ENCODE measurements at regions not wholly inside any gene's neighbourhood (a gene's known extent, or its start where the extent isn't known, plus 50 kb on each side); places are given as distances from the start of the nearest gene placed in this dataset.
A peak's percentile ranks its signal among the peaks of the same experiment; 100 is the strongest.
"Not testable (repeated sequence)": the region's sequence is repeated elsewhere in the genome, so short reads cannot be mapped to it uniquely, and the experiment has no call there.

GRCh38 chr5:4019009-4019769, 423.6 kb downstream of the IRX1 start:
- no peak for DNase-seq (ENCODE audit: low read depth)
- in situ Hi-C loops (cut with HindIII; ENCODE audit: low pct_unique_long_range_greater_than_20kb, low sequenced_read_pairs) = no loop called here

- DNase-seq (ENCODE audit: low read depth) = no peak
These were observed 424.2 kb downstream of the IRX1 start for GRCh38 chr5:4019841-4020240.

GRCh38 chr5:4020400-4020799, 424.8 kb downstream of the IRX1 start:
- in situ Hi-C loops (cut with HindIII; ENCODE audit: low pct_unique_long_range_greater_than_20kb, low sequenced_read_pairs) = no loop called here
- DNase-seq (ENCODE audit: low read depth) = no peak

More at GRCh38 chr5:4019841-4020240, 424.2 kb downstream of the IRX1 start:
- in situ Hi-C loops (cut with HindIII; ENCODE audit: low pct_unique_long_range_greater_than_20kb, low sequenced_read_pairs) = no loop called here

- no peak for DNase-seq (ENCODE audit: low read depth)
- in situ Hi-C loops (cut with HindIII; ENCODE audit: low pct_unique_long_range_greater_than_20kb, low sequenced_read_pairs) = no loop called here
These were observed 426.5 kb downstream of the IRX1 start for GRCh38 chr5:4022056-4022670.

DNA sequence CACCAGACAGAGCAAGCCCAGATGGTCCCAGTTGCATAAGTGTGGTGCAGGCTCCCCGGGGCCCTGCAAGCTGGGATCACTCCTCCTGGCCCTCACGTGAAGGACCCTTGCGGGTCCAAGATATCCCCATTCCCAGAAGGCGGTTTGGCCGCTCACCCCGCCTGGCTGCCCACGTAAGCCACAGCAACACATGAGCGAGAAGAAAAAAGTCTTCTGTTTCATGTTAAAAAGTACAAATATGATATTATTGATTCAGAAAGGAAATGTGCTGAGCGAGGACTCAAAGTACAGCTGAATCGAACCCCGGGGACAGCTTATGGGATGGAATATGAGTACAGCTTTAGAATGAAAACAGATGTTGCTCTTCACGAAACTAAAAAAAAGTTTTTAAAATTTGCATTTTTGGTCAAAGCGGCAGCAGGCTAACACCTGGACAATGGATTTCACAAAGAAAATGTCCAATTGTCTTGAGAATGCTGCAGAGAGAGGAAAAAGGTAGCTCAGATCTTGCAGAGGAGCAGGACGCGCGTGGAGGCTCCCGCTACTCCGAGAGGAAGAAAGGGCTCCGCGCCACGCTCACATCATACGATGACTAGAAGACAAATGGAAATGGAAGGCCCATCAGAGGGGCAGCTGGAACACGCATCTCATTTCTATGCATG, 427.6 kb downstream of the IRX1 start:
- DNase-seq (ENCODE audit: low read depth) = no peak
- in situ Hi-C loops (cut with HindIII; ENCODE audit: low pct_unique_long_range_greater_than_20kb, low sequenced_read_pairs) = no loop called here

DNA sequence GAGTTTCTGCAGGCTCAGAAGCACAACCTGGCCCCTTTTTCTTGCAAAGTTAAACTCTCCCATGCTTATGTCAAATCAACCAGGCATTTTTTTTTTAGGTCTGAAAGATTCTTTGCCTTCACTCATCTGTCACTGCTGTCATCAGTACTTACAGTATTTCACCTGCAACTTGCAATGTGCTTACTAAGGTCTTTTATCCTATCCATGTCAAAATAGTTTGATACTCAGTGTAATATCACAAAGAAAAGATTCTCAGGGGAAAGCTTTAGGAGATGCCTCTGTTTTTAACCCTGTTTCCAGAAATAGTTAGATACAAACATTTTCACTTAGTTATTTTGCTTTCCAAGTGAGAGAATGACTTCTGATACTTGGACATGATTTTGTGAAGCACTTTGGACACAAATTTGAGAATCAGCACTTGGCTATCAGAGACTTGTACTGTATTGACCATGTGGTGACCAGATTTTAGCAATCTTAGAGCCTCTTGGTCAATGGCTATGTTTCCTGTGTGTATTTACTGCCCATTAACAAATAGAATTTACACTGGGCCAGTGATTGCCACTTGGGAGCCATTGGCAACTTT, 428.2 kb downstream of the IRX1 start:
- DNase-seq (ENCODE audit: low read depth) = no peak
- in situ Hi-C loops (cut with HindIII; ENCODE audit: low pct_unique_long_range_greater_than_20kb, low sequenced_read_pairs) = no loop called here

DNA sequence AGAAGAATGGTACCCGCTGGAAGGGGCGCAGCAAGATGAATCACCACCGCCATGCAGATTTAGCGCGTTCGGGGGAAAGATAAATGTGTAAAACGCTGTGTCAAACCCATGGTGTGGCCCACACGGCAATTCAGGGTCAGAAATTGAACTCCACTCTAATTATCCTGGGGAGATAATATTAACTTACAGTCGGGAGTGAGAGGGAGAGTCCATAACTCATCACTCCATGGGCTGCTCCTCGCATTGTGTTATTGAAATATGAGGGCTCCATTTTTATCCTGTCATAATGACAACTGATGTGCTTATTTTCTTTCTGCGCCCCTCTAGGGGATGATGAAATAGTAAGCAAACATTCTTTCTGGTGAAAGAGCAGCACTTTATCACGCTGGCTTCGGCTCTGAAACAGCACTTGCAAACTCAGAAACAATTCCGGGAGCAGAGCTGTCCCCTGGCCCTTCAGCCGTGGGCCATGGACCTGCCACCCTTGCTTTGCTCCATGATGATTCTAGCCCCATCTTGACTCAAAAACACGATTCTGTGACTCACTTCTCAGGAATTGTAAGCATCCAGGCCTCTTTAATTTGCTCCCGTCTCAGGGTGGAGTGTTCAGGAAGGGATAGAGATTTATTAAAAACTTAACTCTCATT, 431.6 kb downstream of the IRX1 start:
- peak; percentile 14 for DNase-seq (ENCODE audit: low read depth)
- in situ Hi-C loops (cut with HindIII; ENCODE audit: low pct_unique_long_range_greater_than_20kb, low sequenced_read_pairs) = no loop called here

- in situ Hi-C loops (cut with HindIII; ENCODE audit: low pct_unique_long_range_greater_than_20kb, low sequenced_read_pairs) = no loop called here
- DNase-seq (ENCODE audit: low read depth) = peak; percentile 22
These were observed 432.8 kb downstream of the IRX1 start for GRCh38 chr5:4028384-4028783.

DNA sequence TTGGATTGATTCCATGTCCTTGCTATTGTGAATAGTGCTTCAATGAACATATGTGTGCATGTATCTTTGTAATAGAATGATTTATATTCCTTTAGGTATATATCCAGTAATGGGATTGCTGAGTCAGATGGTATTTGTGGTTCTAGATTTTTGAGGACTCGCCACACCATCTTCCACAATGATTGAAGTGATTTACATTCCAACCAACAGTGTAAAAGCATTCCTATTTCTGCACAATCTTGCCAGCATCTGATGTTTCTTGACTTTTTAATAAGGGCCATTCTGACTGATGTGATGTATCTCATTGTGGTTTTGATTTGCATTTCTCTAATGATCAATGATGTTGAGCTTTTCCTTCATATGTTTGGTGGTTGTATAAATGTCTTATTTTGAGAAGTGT, 437.9 kb downstream of the IRX1 start:
- in situ Hi-C loops (cut with HindIII; ENCODE audit: low pct_unique_long_range_greater_than_20kb, low sequenced_read_pairs) = not testable (repeated sequence)

DNA sequence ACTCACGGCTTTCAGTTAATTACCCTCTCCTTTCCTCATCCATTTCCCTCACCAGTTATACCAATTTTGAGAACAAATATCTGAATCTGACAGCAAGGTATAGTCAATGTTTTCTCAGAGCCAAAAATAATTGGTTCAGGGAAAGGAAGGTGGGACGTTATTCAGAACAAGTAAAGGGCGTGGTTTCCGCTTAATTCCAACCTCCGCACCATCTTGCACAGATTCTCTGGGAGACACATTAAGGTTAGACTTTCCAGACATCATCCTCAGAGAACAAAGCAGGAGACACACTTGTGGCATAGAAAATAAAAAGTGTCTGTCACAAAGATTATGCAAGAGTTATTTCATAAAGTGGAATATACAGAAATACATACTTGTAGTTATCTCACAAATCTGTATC, 441.2 kb downstream of the IRX1 start:
- no peak for DNase-seq (ENCODE audit: low read depth)
- in situ Hi-C loops (cut with HindIII; ENCODE audit: low pct_unique_long_range_greater_than_20kb, low sequenced_read_pairs) = no loop called here

More for the DNA sequence above, 437.9 kb downstream of the IRX1 start:
- not testable (repeated sequence) for DNase-seq (ENCODE audit: low read depth)

DNA sequence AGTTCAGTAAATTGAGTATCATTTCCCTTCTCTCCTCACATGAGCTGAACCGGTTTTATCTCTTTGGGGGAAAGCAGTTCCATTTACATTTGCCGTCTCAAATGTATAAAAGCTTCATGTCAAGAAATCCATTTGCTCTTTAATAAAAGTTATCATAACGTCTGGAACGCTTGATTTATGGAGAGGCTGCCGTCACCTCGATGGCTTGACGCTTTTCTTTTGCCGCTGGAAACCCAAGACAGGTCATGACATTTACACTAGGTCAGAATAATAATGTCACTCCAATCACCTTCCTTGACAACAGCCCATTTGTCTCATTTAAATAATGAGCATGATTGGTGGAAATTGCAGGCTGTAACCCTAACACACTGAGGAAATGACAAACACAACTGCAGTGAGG, 443.4 kb downstream of the IRX1 start:
- in situ Hi-C loops (cut with HindIII; ENCODE audit: low pct_unique_long_range_greater_than_20kb, low sequenced_read_pairs) = no loop called here
- no peak for DNase-seq (ENCODE audit: low read depth)

GRCh38 chr5:4042311-4042710, 446.7 kb downstream of the IRX1 start:
- in situ Hi-C loops (cut with HindIII; ENCODE audit: low pct_unique_long_range_greater_than_20kb, low sequenced_read_pairs) = no loop called here

DNA sequence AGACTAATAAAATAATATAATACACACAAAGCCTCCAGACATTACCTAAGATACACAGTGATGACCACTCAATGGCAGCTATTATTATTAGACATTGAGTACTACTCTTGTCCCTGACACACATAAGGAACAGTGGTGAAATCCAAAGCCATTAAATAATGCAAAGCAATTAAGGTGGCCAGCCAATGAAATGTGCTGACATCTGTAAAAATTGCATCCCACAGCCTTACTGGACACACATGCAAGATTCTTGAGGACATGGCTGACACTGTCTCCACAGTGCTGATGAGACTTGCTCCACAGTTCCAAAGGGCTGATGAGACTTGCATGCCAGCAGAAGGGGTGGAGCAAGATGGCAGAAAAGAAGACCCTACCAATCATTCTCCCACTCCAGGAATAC, 447.5 kb downstream of the IRX1 start:
- DNase-seq (ENCODE audit: low read depth) = no peak
- in situ Hi-C loops (cut with HindIII; ENCODE audit: low pct_unique_long_range_greater_than_20kb, low sequenced_read_pairs) = no loop called here

More at GRCh38 chr5:4042311-4042710, 446.7 kb downstream of the IRX1 start:
- no peak for DNase-seq (ENCODE audit: low read depth)

GRCh38 chr5:4044881-4045280, 449.2 kb downstream of the IRX1 start:
- in situ Hi-C loops (cut with HindIII; ENCODE audit: low pct_unique_long_range_greater_than_20kb, low sequenced_read_pairs) = no loop called here
- no peak for DNase-seq (ENCODE audit: low read depth)

GRCh38 chr5:4048398-4048797, 452.8 kb downstream of the IRX1 start:
- in situ Hi-C loops (cut with HindIII; ENCODE audit: low pct_unique_long_range_greater_than_20kb, low sequenced_read_pairs) = no loop called here
- DNase-seq (ENCODE audit: low read depth) = no peak

DNA sequence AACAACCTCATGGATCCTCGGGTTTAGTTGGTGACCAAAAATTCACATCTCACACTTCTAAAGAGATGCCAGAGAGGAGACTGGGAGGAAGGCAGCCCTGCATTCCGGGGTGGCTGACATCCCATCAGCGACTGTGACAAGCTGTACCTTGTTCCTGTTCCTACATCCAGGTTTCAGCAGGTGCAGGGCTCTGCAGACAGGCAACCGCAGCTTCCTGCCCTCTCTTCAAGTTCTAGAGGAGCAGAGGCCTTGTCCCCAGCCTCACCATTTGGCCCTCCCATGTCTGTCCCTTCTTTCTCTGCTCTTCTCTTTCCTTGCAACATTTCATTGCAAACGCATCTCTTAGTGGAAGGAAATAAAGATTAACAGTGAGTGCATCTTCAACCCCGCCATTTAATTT, 454.6 kb downstream of the IRX1 start:
- in situ Hi-C loops (cut with HindIII; ENCODE audit: low pct_unique_long_range_greater_than_20kb, low sequenced_read_pairs) = no loop called here
- DNase-seq (ENCODE audit: low read depth) = no peak

- in situ Hi-C loops (cut with HindIII; ENCODE audit: low pct_unique_long_range_greater_than_20kb, low sequenced_read_pairs) = no loop called here
These were observed 457.5 kb downstream of the IRX1 start for GRCh38 chr5:4053136-4053535.

DNA sequence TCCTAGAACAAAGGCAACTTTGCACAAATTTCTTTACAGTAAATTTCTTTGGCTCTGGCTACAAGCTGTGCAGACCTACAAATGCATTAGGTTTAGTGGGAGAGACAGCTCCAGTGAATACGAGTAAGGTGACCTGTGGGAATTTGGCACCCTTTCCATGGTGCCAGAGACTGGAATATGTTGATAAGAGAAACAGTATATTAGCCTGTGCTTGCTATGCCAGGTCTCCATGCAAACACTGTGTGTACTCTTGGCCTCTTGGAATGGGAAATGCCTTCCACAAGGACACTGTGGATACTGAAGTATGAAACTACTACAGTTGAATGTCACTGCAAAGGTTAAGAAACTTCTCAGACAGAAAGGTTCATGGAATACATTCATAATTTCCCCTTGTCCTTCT, 458.5 kb downstream of the IRX1 start:
- in situ Hi-C loops (cut with HindIII; ENCODE audit: low pct_unique_long_range_greater_than_20kb, low sequenced_read_pairs) = no loop called here
- no peak for DNase-seq (ENCODE audit: low read depth)

More at GRCh38 chr5:4053136-4053535, 457.5 kb downstream of the IRX1 start:
- DNase-seq (ENCODE audit: low read depth) = no peak

GRCh38 chr5:4058899-4059298, 463.3 kb downstream of the IRX1 start:
- in situ Hi-C loops (cut with HindIII; ENCODE audit: low pct_unique_long_range_greater_than_20kb, low sequenced_read_pairs) = no loop called here
- peak; percentile 5 for DNase-seq (ENCODE audit: low read depth)
